Breast epithelium (tissue), 3 donors: ENCODE measurements at regions not wholly inside any gene's neighbourhood (a gene's known extent, or its start where the extent isn't known, plus 50 kb on each side); places are given as distances from the start of the nearest gene placed in this dataset.

Experiments used
- POLR2AphosphoS5 ChIP-seq, 3 donors: sonication (generic); formaldehyde crosslinking; IDR thresholded peaks; one replicate each; pipeline ENCODE4 v1.6.1; 2017; ENCODE audit warnings: antibody characterized with exemption in 3 of 3
- TF ChIP-seq, protein P1 (sequence below), 3 donors: fragments of 450-650 bp; IDR thresholded peaks; one replicate each; pipeline ENCODE4 v1.5.1; 2016 to 2017; ENCODE audit warnings: antibody characterized with exemption in 3 of 3, mild to moderate bottlenecking in 3 of 3, moderate library complexity in 3 of 3

DNA sequence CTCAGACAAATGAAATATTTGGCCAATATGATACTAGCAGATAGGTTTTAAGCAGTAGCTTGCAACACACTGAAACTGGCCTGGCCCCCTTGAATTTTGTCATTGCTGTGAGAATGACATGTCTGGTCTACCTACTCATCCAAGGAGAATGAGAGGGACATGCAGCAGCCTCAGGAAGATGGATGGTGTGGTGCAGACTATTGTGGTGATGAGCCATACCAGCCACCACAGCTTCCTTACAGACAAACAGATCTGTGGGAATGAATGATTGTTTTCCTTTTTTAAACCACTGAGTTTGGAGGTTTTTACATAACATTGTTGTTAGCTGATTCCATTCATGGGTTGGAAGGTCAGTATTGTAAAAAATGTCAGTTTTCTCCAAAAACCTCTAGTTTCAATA, 133.7 kb upstream of the POU1F1 start:
- TF ChIP-seq, protein P1, sequence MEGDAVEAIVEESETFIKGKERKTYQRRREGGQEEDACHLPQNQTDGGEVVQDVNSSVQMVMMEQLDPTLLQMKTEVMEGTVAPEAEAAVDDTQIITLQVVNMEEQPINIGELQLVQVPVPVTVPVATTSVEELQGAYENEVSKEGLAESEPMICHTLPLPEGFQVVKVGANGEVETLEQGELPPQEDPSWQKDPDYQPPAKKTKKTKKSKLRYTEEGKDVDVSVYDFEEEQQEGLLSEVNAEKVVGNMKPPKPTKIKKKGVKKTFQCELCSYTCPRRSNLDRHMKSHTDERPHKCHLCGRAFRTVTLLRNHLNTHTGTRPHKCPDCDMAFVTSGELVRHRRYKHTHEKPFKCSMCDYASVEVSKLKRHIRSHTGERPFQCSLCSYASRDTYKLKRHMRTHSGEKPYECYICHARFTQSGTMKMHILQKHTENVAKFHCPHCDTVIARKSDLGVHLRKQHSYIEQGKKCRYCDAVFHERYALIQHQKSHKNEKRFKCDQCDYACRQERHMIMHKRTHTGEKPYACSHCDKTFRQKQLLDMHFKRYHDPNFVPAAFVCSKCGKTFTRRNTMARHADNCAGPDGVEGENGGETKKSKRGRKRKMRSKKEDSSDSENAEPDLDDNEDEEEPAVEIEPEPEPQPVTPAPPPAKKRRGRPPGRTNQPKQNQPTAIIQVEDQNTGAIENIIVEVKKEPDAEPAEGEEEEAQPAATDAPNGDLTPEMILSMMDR (IDR thresholded peaks at IDR 0.05), result no peak
- no peak for TF ChIP-seq POLR2AphosphoS5 (IDR thresholded peaks at IDR 0.05)
